Left lobe of liver (tissue), 2 donors: ENCODE measurements at regions not wholly inside any gene's neighbourhood (a gene's known extent, or its start where the extent isn't known, plus 50 kb on each side); places are given as distances from the start of the nearest gene placed in this dataset.
A peak's percentile ranks its signal among the peaks of the same experiment; 100 is the strongest.

Experiments
- ATAC-seq: fragments of 200-7000 bp; cut with Tn5 transposase; one replicate; pipeline ENCODE4 v1.9.1; 2020; ENCODE audit warnings: mild to moderate bottlenecking, moderate library complexity
- DNase-seq: peaks from one replicate; pipeline ENCODE4 v3.0.0-alpha.2; 2020; ENCODE audit warnings: low spot score
- donor health status: DM: no; HTN: no; CAD: no; lungs with moderate emphysema.
- donor health status: DM: no; HTN: yes; CAD: no.

DNA sequence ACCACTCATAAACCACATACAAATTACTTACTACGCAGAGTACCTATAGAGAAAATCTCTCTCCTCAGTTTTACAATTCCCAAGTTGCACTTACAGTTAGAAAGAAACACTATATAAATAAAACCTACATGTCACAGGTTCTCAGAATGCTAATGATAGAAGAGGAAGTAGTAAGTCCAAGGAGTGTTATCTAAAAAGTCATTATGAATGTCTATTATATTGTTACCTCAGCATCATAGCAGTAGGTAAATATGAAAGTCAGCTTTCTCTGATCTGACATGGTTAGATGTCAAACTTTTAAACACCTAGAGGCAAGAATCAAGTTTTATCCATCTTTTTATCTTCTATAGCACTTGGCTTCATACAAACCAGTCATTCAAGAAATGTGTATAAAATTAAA is 163.2 kb upstream of the FAM241A start:
- ATAC-seq (no peak), DNase-seq (no peak)

DNA sequence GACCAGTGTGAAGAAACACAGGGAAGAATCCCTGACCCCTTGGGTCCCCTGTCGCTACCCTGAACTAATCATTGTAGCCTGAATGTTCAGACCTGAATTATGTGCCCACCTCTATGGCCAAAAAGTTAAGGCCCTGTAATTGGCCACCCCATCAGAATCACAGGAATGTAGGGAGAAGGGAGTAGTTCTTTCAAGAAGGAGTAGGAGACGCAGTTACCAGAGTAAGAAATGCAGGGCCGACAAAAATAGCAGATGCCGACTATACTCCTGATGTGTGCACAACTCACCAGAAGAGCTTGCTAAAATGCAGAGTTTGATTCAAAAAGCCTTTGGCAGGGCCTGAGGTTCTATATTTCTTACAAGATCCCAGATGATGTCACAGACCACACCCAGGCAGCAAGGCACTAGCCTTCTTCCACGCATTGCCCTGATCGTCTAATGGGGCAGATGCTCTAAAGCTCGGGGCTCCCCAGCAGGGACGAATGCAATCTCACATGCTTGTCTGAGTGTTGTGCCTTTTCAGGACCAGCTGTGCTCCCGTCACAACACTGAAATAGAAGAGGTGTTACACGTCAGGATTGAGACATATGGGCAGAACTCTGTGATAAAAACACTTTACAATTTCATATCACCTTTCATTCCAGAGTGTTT is 161.0 kb upstream of the FAM241A start:
- no peak for DNase-seq
- ATAC-seq = no peak

DNA sequence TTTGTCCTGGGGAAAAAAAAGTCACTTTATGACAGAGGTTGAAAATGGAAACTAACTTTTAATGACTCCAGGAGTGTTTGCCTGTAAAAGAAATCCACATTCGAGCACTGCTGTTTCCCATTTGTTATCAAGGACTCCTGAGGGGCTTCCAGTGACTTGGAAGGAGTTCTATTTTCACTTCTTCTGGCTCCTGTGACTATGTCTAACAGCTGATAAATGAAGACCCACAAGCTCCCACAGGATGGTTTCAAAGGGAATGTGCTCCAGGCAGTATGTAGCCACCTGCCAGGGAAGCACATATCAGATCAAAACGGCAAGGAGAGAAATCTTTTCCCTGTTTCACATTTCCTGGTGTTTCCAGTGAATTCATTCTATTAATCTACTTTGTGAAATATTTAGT is 159.8 kb upstream of the FAM241A start:
- DNase-seq (no peak), ATAC-seq (no peak)

DNA sequence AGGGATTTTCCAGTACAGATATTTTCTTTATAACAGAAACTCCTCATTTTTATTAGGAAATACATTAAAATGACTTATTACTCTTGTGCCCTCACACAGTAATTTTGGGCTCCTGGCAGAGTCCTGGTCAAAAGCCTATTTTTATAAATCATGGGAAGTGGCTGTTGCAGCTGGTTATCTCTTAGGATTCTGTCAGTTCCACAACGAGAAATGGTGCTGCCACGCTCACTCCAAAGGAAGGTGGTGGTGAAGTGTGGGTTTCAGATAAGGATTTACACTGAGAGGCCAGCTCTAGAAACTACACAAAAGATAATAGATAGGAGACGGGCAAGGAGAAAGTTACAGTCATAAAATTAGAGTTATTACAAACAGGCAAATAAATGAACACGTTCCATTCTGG is 159.2 kb upstream of the FAM241A start:
- ATAC-seq = no peak
- no peak for DNase-seq

DNA sequence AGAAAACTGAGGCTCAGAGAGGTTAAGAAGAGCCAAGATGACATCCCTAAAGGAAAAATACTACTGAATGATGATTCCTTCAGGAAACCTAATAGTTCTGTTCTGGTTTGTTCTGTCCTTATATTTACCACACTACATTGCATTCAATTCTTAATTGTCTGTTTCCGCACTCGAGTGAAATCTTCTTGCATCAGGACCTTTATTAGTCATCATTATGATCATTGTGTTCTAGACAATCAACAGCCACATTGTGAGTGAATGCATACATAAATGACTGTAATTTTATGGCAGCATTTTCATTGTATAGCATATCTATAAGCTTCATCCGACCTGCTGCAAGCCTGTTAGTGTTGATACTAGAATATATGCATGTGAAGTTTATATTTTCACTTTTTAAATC is 156.7 kb upstream of the FAM241A start:
- DNase-seq (no peak), ATAC-seq (no peak)

DNA sequence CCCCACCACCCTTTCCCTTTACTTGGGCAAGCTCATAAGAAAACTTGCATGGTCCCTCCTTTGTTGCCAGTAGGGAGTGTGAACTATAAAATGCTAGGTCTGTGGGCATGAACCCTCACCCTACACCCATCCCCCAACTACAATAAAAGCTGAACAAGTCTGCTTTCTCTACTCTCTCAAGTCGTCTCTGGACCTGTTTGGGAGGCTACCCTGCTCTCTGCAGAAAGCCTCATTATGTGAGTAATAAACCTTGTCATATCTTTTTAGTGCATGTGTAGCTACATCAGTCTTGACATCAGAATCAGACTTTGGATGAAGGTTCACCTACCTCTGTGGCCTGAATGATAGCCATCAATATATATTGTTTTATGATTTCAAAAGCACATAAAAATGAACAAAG is 155.4 kb upstream of the FAM241A start:
- DNase-seq (no peak), ATAC-seq (no peak)

DNA sequence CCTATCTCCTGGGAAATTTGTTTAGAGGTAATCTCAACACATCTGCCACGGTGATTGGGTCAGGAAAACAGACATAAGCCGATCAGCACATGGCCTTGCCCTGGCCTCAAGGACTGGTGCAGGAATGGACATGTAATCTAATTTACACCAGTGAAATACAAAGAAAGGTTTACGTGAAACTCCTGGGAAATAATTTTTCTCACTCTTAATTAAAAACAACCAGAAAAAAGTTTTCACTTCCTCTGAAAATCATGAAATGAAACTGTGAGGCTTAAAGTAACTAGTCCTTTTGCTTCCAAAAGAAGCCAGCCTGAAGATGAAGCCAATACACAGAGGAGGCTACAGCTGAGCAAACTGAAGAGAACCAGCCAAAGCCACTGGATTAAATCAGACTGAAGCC is 154.1 kb upstream of the FAM241A start:
- DNase-seq (no peak), ATAC-seq (no peak)

DNA sequence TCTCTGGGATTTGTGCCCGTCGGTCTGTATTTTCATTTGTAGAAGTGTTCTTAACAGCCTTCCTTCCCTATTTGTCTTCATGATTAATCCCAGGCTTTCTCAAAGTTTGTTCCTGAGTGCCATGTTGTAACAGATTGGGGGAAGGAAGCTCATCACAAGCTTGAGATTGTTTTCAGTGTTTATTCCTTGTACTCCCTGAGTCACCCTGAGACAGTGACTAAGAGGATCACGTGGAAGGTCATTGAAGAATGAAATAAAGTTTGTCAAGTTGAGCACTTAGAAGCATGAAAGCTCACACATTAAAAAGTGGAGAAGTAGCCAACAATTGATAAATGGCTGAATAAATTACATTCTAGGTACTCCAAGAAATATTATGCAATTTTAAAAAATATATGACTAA is 153.5 kb upstream of the FAM241A start:
- ATAC-seq (peak; percentile 29), DNase-seq (no peak)

DNA sequence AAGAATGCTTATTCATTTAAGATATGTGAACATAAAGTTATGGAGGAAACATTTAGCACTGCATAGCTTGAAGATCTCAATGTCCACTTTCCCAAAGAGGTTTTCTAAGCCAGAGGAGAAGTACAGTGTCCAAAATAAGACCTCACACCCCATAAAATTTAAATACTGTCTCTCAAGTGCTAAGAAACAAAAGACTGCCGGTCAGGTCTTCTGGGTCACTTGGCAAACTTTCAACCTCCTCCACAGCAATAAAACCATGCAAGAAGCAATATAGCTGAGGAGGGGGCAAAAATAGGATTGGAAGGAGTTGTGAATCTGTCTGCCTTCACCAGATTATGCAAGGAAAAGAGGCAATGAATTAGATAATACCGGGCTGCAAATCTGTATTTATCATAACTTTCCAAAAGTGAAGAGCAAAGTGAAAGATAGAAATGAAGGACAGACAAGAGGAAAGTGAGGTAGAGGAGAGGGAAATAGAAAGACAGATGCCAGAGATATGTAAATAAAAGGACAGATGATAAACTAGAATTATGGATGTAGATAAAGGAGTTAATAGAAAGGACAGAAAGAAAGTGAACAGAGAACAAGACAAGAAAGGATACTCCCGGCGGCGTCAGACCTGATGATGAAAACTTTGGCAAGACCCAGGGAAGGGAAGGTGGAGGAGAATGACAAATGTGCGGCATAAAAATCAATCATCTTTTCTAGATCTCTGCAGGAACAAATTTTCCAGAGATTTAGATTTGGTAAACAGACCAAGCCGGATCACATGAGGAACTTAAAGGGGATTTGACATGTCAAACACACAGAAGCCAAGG is 152.7 kb upstream of the FAM241A start:
- no peak for ATAC-seq

DNA sequence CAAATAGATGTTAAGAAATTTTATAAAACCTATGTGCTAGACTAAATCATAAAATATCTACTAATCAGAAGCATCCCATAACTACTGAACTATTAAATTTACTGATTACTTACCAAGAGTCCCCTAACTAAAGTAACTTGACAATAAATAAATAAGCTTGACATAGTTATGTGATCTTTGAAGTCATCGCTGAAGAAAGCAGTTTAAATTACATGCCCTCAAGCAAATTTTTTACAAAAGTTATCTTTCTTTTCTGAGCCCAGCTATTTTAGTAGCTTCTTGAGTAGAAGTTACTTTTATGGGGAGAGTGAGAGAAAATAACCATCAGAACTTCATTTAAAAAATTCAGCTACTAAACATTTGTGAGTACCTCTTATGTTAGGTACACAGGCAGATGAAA is 150.9 kb upstream of the FAM241A start:
- ATAC-seq (no peak), DNase-seq (no peak)

More for the DNA sequence above, 152.7 kb upstream of the FAM241A start:
- DNase-seq = no peak

DNA sequence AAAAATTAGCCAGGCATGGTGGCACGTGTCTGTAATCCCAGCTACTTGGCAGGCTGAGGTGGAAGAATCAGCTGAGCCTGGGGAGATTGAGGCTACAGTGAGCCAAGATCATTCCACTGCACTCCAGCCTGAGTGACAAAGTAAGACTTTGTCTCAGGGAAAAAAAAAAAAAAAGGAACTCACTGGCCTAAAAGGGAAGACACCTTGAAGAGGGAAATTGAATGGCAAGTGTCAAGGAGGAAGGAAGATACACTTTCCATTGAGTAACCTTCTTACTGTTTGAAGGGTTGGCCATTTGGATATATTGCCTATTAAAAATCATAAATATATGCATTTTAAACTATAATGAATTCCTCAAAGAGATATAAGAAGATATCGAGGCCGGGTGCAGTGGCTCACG is 147.5 kb upstream of the FAM241A start:
- DNase-seq = no peak
- no peak for ATAC-seq

DNA sequence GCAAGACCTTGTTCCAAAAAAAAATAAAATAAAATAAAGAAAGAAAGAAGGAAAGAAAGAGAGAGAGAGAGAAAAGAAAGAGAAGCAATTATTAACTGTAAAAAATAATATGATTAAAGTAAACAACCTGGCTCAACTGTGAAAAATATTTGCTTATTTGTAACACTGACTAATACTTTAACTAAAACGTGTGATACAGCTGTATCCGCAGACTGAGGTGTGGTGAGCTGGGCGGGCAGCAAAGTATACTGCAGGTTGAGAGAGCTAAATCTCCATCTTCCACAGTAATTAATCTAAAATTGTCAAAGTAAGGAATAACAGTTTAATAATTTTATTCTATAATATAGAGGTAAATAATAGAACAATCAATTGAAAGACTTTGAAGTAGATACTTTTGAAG is 145.5 kb upstream of the FAM241A start:
- ATAC-seq = no peak

DNA sequence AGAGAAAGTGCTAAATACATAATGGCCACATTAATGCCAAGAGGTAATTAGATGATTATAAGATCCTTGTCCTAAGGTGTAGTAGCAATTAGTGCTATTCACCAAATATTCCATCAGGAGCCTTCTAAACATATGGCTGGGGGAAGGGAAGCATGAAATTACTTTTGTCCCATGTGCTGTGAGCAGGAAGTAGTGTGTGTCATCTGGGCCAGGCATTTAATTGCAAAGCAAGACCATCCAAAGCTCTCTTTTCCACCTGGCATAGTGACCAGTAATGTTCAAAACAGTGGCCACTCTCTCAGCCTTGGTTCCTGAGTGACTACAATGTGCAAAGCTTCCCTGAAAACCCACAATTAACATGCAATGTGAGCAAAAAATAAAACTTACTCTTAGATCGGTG is 144.2 kb upstream of the FAM241A start:
- ATAC-seq (no peak), DNase-seq (no peak)

More for the DNA sequence above, 145.5 kb upstream of the FAM241A start:
- DNase-seq = no peak

DNA sequence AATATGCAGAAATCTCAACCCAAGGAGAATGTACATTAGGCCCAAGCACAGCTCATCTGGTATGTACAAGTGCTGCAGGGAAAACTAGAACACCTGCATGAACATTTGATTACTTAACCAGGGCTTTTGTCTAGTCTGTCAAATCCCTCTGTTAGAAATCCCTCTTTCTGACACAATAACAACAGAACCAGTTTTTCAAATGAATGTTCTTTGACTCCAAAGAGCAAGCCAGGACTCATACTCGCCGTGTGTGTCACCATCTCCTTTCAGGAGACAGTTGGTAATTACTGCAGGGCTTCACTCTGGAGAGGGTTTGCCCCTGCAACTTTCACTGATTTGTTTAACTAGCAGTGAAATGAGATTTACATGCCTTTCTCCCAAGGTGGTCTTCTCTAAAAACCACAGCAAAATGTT is 143.0 kb upstream of the FAM241A start:
- no peak for ATAC-seq

DNA sequence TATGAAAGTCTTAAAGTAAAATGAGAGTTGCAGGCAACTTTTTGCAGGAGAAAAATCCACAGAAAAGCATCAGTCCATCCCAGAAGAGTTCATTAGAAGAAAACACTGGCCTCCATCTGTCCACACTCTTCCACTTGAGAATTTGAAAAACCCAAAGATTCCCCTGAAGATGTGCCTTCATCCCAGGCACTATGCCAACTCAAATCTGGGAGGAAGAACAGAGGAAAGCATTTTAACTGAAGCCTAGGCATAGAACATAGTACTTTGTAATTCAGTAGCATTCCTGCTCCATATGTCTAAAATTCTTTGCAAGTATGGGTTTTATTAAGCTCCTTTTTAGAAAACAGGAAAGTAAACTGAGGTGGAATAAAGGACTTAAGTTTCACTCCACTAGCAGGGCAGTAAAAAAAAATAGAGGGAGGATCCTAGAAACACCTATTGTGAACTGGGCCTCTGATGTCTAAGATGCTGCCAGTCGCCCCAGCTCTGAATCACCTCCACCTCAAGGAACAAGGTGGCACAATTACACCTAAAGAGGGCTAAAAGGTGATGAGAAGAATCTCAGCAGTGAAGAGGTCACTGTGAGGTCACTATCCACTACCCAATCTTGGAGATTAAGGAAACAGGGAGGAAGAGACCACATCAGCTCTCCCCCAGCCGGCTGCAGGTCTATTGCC is 141.9 kb upstream of the FAM241A start:
- ATAC-seq = no peak
- DNase-seq = no peak

More for the DNA sequence above, 143.0 kb upstream of the FAM241A start:
- DNase-seq = no peak

DNA sequence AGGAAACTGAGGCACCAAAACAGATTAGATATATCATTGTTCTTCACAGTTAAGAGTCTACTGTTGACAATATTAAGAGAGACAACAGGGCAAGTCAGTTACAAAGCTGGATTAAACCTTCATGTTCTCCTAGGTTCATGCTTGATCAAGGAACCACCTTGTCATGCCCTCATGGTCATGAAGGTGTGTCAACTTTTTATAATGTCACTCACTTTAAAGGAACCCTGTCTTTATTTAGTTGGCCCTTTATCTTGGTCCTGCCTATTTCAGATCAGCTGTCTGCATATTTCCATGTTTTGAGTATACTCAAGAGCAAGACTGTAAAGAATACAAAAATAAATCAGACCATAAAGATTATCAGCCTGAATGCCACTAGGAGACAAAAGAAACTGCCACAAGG is 140.2 kb upstream of the FAM241A start:
- no peak for ATAC-seq
- no peak for DNase-seq

DNA sequence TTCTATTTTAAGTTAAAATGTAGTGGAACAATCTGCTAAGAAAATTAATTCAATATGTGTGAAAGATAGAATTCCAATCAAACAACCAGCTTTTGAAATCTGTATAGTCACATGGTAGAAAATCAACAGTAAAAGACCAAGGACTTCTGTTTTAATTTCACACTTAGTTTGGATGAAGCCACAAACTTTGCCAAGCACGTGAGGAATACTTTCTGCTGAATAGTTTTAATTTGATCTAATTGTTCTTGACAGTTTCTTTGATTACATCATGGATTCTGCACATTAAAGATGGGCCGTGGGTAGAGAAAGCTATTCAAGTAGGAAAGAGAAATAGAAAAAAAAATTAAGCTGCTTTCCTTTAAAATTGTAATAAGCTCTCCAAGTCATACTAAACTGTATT is 137.9 kb upstream of the FAM241A start:
- DNase-seq (no peak), ATAC-seq (no peak)

DNA sequence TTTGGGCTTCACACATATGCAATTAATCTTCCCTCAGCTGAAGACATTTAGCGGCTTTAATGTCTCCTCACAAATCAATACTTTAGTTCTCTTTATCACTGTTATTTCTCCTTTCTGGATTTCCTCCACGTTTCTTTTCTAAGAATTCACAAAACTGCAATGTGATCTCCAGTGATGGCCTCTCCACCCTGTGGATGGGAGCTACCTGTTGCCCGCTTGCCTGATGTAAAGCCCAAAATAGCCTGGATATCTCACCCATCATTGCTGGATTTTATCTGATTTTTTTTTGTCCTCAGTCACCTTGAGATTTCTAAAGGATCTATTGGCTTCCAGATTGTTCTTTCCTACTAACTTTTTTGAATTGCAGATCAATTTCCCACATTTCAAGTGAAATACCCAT is 129.3 kb upstream of the FAM241A start:
- no peak for DNase-seq
- no peak for ATAC-seq

DNA sequence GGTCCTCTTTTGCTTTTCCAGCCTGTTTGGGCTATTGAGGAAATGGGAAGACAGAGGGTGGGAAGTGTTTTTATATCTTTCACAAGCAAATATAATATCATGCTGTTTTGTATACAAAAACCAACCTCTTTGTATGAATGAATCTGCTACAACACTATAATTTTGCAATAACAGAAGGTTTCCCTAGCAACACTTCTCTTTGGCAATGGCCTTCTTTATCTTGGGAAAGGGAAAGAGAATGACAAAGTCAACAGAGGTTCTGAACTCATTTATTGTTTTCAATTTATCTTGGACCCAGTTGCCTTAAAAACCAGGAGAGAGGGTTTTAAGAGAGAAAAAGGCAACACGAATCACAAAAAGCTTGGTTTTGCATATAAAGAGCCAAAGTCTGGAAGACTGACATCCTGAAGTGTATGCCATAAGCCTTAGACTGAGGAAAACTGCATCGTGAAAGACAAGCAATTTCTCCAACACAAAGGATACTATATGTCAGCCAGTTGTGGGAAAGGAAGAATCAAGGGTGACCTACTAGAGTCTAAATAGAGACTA is 121.8 kb upstream of the FAM241A start:
- ATAC-seq (no peak), DNase-seq (no peak)

DNA sequence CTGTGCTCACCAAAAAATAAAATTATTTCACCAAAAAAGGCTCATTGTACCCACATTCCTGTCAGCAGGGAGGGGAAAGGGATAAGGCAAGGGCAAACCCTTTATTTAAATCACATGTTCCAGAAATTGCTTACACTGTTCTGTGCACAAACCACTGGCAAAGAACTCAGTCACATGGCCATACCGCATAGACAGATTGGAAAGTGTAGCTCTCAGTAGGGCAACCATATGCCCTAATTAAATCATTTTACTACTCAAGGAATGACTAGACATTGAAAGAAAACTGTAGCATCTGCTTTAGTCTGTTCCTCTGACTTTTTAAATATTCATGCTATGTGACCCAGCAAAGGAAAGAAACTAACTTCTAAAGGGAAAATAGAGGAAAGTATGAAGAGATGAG is 119.2 kb upstream of the FAM241A start:
- ATAC-seq = no peak
- DNase-seq = no peak

DNA sequence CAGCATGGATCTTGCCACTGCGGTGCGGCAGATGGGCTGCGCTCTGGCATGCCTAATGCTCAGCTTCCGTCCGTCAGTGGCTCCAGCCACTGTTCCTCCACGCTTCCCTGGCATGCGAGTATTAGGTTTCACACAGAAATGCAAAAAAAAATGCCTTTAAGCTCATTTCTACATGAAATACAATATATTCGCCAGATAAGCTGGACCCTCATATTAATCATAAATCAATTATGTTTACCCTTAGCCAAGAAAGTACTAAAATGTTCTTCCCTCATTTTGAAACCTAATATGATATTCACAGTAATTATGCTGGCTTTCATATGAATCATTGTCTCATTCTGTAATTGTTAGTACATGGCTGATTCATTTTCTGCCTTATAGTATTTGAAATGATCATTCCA is 115.5 kb upstream of the FAM241A start:
- no peak for DNase-seq

More for the DNA sequence above, 115.5 kb upstream of the FAM241A start:
- ATAC-seq = no peak
